PC-9 (cell line): ENCODE measurements at regions not wholly inside any gene's neighbourhood (a gene's known extent, or its start where the extent isn't known, plus 50 kb on each side); places are given as distances from the start of the nearest gene placed in this dataset.

Experiments used
- BruUV-seq: library from RNA; stranded (reverse); fragments of 400-500 nt; replicated peaks from 2 replicates; lab custom pipeline; 2021; lab: Mats Ljungman, UMichigan
- CTCF ChIA-PET: fragments of 300-600 bp; sonication (Branson Sonifier 250); formaldehyde crosslinking; loops from one replicate; lab custom pipeline; 2022; ENCODE audit warnings: antibody characterized with exemption; lab: Charles Lee
- POLR2A ChIA-PET: fragments of 300-600 bp; sonication (Branson Sonifier 250); formaldehyde crosslinking; loops from one replicate; lab custom pipeline; 2022; ENCODE audit warnings: antibody characterized with exemption; ENCODE audit not compliant: unreplicated experiment; lab: Charles Lee
- DNase-seq, 2 experiments: peaks; one replicate each; pipeline versions ENCODE4 v3.0.0 to v3.0.0-alpha.2; 2015 to 2022; ENCODE audit warnings: mixed read lengths in 1 of 2
- H2AFZ ChIP-seq: fragments of 200-600 bp; sonication (generic); 2 replicates; pipeline ENCODE4 v1.8.1; 2017; ENCODE audit warnings: antibody characterized with exemption
- H3F3A ChIP-seq: fragments of 200-600 bp; sonication (generic); 2 replicates; pipeline ENCODE4 v1.8.1; 2017; ENCODE audit warnings: antibody characterized with exemption, mild to moderate bottlenecking, low read depth; ENCODE audit not compliant: insufficient read depth
- H3K27ac ChIP-seq: fragments of 200-600 bp; sonication (generic); 2 replicates; pipeline ENCODE4 v1.6.1; 2016; ENCODE audit warnings: mixed run types
- H3K27me3 ChIP-seq: fragments of 200-600 bp; sonication (generic); 2 replicates; pipeline ENCODE4 v1.6.1; 2016; ENCODE audit warnings: low read depth, mixed run types; ENCODE audit not compliant: insufficient read depth
- H3K36me3 ChIP-seq: fragments of 200-600 bp; sonication (generic); 2 replicates; pipeline ENCODE4 v1.6.1; 2016; ENCODE audit warnings: low read depth, mixed run types
- H3K4me1 ChIP-seq: fragments of 200-600 bp; sonication (generic); replicated peaks from 2 replicates; pipeline ENCODE4 v1.6.1; 2016; ENCODE audit warnings: mixed run types; ENCODE audit not compliant: insufficient read depth
- H3K4me2 ChIP-seq: fragments of 200-600 bp; sonication (generic); 2 replicates; pipeline ENCODE4 v1.6.1; 2017; ENCODE audit warnings: mixed run types
- H3K4me3 ChIP-seq: fragments of 200-600 bp; sonication (generic); 2 replicates; pipeline ENCODE4 v1.6.1; 2016; ENCODE audit warnings: mixed run types
- H3K79me2 ChIP-seq: fragments of 200-600 bp; sonication (generic); 2 replicates; pipeline ENCODE4 v1.6.1; 2017; ENCODE audit warnings: low read depth, mixed run types
- H3K9me2 ChIP-seq: fragments of 200-600 bp; sonication (generic); 2 replicates; pipeline ENCODE4 v1.8.1; 2017; ENCODE audit warnings: mild to moderate bottlenecking; ENCODE audit not compliant: insufficient read depth
- H3K9me3 ChIP-seq: fragments of 200-600 bp; sonication (generic); 2 replicates; pipeline ENCODE4 v1.8.1; 2016; ENCODE audit warnings: low read depth; ENCODE audit not compliant: insufficient read depth
- H4K20me1 ChIP-seq: fragments of 200-600 bp; sonication (generic); 2 replicates; pipeline ENCODE4 v1.8.1; 2017; ENCODE audit not compliant: insufficient read depth
- CTCF ChIP-seq: fragments of 200-600 bp; sonication (generic); conservative IDR thresholded peaks from 2 replicates; pipeline ENCODE4 v1.6.1; 2017; ENCODE audit warnings: mixed run types, antibody characterized with exemption, mild to moderate bottlenecking, moderate library complexity
- EZH2 ChIP-seq: fragments of 200-600 bp; sonication (generic); IDR thresholded peaks from 2 replicates; pipeline ENCODE4 v1.8.0; 2017; ENCODE audit warnings: antibody characterized with exemption, low read depth
- intact Hi-C: fragments of 100-400 bp; cut with micrococcal nuclease; formaldehyde crosslinking; loops from one replicate; pipeline ENCODE4 v1.10.0; 2022; ENCODE audit not compliant: unreplicated experiment

- Histone ChIP-seq H3K9me2 (no peaks in the 10 kb centered on the region; the same call in 1 of the 2 replicates), H3K79me2 (no peaks in the 10 kb centered on the region), H2AFZ (no peak overlapping the region), H3K27ac (no peak overlapping the region), H3K9me3 (peaks cover 17% of the 10 kb centered on the region), H3F3A (no peaks in the 10 kb centered on the region), H3K4me1 (no peaks in the 10 kb centered on the region), H3K4me3 (no peak overlapping the region), H3K4me2 (no peak overlapping the region), H4K20me1 (no peaks in the 10 kb centered on the region), H3K36me3 (no peaks in the 10 kb centered on the region), H3K27me3 (no peaks in the 10 kb centered on the region)
- no TSS peak for BruUV-seq
- POLR2A ChIA-PET = no interaction called here
- intact Hi-C loops = no loop called here
- TF ChIP-seq EZH2 = no peak
- DNase-seq = no peak
- CTCF ChIA-PET = no interaction called here
These were observed 169.9 kb downstream of the DYRK2 start for GRCh38 chr12:67818459-67818903.

- TF ChIP-seq CTCF (no peak), EZH2 (no peak)
- CTCF ChIA-PET = no interaction called here
- intact Hi-C loops = loop anchor here (10.0 kb wide), 1 partner anchor 105 kb away; no protein-coding TSS in a partner anchor
These were observed 169.3 kb upstream of the IFNG-AS1 start for GRCh38 chr12:67819902-67820301.

GRCh38 chr12:67820694-67821093, 168.6 kb upstream of the IFNG-AS1 start:
- Histone ChIP-seq H3K9me2 (no peaks in the 10 kb centered on the region), H3F3A (no peaks in the 10 kb centered on the region), H3K4me1 (no peaks in the 10 kb centered on the region), H3K79me2 (no peaks in the 10 kb centered on the region), H2AFZ (no peak overlapping the region), H4K20me1 (no peaks in the 10 kb centered on the region), H3K4me3 (no peak overlapping the region), H3K27me3 (no peaks in the 10 kb centered on the region), H3K9me3 (peaks cover 14% of the 10 kb centered on the region), H3K27ac (no peak overlapping the region), H3K36me3 (no peaks in the 10 kb centered on the region), H3K4me2 (no peak overlapping the region)
- ChIA-PET CTCF (no interaction called here), POLR2A (no interaction called here)
- intact Hi-C loops = loop anchor here (10.0 kb wide), 1 partner anchor 104 kb away; no protein-coding TSS in a partner anchor
- TF ChIP-seq CTCF = no peak
- TF ChIP-seq EZH2 = no peak
- no peak for DNase-seq
- no TSS peak for BruUV-seq

More at GRCh38 chr12:67819902-67820301, 169.3 kb upstream of the IFNG-AS1 start:
- Histone ChIP-seq H3K9me2 (no peaks in the 10 kb centered on the region; the same call in 1 of the 2 replicates), H3K4me1 (no peaks in the 10 kb centered on the region), H4K20me1 (no peaks in the 10 kb centered on the region), H3K36me3 (no peaks in the 10 kb centered on the region), H3K27ac (no peak overlapping the region), H3F3A (no peaks in the 10 kb centered on the region), H3K79me2 (no peaks in the 10 kb centered on the region), H3K27me3 (no peaks in the 10 kb centered on the region), H3K4me3 (no peak overlapping the region), H3K9me3 (peaks cover 17% of the 10 kb centered on the region), H3K4me2 (no peak overlapping the region), H2AFZ (no peak overlapping the region)
- POLR2A ChIA-PET = no interaction called here
- DNase-seq = no peak
- BruUV-seq = no TSS peak

GRCh38 chr12:67822826-67823225, 166.4 kb upstream of the IFNG-AS1 start:
- Histone ChIP-seq H3K27ac (no peak overlapping the region), H3K9me3 (no peaks in the 10 kb centered on the region), H3K4me2 (no peak overlapping the region), H3K4me1 (peaks cover 16% of the 10 kb centered on the region), H3K4me3 (no peak overlapping the region), H4K20me1 (no peaks in the 10 kb centered on the region), H3K27me3 (no peaks in the 10 kb centered on the region), H3F3A (0 out of 2 replicates have a peak, but pooled peaks cover 11% of the 10 kb centered on the region), H3K79me2 (no peaks in the 10 kb centered on the region), H3K9me2 (no peaks in the 10 kb centered on the region), H2AFZ (no peak overlapping the region), H3K36me3 (no peaks in the 10 kb centered on the region)
- ChIA-PET CTCF (no interaction called here), POLR2A (interaction anchor here (0.6 kb wide), 1 partner anchor 106 kb away, joined by 5 read pairs; no protein-coding TSS in a partner anchor)
- BruUV-seq = no TSS peak
- intact Hi-C loops = loop anchor here (10.0 kb wide), 1 partner anchor 102 kb away; no protein-coding TSS in a partner anchor
- DNase-seq = no peak
- no peak for TF ChIP-seq CTCF
- TF ChIP-seq EZH2 = no peak
